Vagina (tissue), 2 donors: ENCODE measurements at regions not wholly inside any gene's neighbourhood (a gene's known extent, or its start where the extent isn't known, plus 50 kb on each side); places are given as distances from the start of the nearest gene placed in this dataset.

Source experiments
- POLR2AphosphoS5 ChIP-seq, 2 donors: sonication (generic); formaldehyde crosslinking; IDR thresholded peaks; one replicate each; pipeline ENCODE4 v1.9.0; 2017; ENCODE audit warnings: antibody characterized with exemption in 2 of 2, mild to moderate bottlenecking in 2 of 2, low read depth in 1 of 2; ENCODE audit not compliant: insufficient read depth in 1 of 2
- TF ChIP-seq, protein P1 (sequence below), 3 experiments: fragments of 450-650 bp in 2 of 3; fragments of 200-600 bp in 1 of 3; sonication (generic) in 1 of 3; IDR thresholded peaks; one replicate each; pipeline ENCODE4 v1.5.1; 2017 to 2019; ENCODE audit warnings: antibody characterized with exemption in 3 of 3, mild to moderate bottlenecking in 2 of 3, moderate library complexity in 2 of 3

DNA sequence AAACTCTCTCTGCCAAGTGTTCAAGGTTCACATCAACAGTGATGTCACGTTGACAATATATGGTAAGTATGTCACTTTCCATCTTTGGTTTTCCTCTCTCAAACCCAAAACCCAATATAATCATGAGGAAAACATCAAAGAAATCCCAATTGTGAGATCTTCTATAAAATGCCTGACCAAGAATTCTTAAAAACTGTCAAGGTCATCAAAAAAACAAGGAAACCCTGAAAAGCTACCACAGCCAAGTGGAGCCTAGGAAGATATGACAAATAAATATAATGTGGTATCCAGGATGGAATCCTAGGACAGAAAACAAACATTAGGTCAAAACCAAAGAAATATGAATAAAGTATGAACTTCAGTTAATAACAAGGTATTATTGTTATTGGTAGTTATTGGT lies 85.2 kb upstream of the CCDC39 start:
- TF ChIP-seq POLR2AphosphoS5 (IDR thresholded peaks at IDR 0.05; ENCODE audit: insufficient read depth in 1 of 2, low read depth in 1 of 2), result no peak
- TF ChIP-seq, protein P1, sequence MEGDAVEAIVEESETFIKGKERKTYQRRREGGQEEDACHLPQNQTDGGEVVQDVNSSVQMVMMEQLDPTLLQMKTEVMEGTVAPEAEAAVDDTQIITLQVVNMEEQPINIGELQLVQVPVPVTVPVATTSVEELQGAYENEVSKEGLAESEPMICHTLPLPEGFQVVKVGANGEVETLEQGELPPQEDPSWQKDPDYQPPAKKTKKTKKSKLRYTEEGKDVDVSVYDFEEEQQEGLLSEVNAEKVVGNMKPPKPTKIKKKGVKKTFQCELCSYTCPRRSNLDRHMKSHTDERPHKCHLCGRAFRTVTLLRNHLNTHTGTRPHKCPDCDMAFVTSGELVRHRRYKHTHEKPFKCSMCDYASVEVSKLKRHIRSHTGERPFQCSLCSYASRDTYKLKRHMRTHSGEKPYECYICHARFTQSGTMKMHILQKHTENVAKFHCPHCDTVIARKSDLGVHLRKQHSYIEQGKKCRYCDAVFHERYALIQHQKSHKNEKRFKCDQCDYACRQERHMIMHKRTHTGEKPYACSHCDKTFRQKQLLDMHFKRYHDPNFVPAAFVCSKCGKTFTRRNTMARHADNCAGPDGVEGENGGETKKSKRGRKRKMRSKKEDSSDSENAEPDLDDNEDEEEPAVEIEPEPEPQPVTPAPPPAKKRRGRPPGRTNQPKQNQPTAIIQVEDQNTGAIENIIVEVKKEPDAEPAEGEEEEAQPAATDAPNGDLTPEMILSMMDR (IDR thresholded peaks at IDR 0.05), result no peak
